ENCODE measurements at regions not wholly inside any gene's neighbourhood (a gene's known extent, or its start where the extent isn't known, plus 50 kb on each side); places are given as distances from the start of the nearest gene placed in this dataset.

- TF ChIP-seq CTCF (IDR thresholded peaks at IDR 0.05) (no peak), POLR2AphosphoS5 (IDR thresholded peaks at IDR 0.05; ENCODE audit: insufficient read depth in 1 of 2, low read depth in 1 of 2) (no peak)
Observed at GRCh38 chr15:37793851-37794250, 140.6 kb upstream of the TMCO5A start.

All from vagina (tissue), 2 donors.